Activated T-cell treated with anti-CD3 and anti-CD28 coated beads for 24 hours (primary cell): ENCODE measurements at regions not wholly inside any gene's neighbourhood (a gene's known extent, or its start where the extent isn't known, plus 50 kb on each side); places are given as distances from the start of the nearest gene placed in this dataset.

ENCODE experiments used
- DNase-seq: peaks from one replicate; pipeline ENCODE4 v3.0.0-alpha.2; 2020; ENCODE audit warnings: low read depth

GRCh38 chr6:14715076-14715475 lies 530.8 kb upstream of the JARID2 start:
- DNase-seq = no peak

GRCh38 chr6:14716499-14717146 lies 529.2 kb upstream of the JARID2 start:
- DNase-seq = no peak

- DNase-seq = no peak
Observed at GRCh38 chr6:14717307-14717706, 528.6 kb upstream of the JARID2 start.

DNA sequence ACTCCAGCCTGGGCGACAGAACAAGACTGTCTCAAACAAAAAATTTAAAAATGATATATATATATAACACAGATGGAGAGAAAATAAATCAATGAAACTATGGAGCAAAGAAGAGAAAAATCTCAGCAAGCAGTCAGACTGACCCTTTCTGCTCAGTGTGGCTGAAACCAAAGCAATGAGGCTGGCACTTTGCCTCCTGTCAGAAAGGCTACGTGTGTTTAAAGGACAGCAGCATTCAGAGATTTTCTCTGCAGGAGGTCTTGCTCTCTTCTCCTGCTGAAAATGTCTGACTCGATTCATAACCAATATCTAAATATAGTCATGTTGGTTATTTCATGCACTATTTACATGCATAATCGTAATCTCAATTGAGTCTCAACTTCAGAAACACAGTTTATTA lies 527.0 kb upstream of the JARID2 start:
- no peak for DNase-seq

DNA sequence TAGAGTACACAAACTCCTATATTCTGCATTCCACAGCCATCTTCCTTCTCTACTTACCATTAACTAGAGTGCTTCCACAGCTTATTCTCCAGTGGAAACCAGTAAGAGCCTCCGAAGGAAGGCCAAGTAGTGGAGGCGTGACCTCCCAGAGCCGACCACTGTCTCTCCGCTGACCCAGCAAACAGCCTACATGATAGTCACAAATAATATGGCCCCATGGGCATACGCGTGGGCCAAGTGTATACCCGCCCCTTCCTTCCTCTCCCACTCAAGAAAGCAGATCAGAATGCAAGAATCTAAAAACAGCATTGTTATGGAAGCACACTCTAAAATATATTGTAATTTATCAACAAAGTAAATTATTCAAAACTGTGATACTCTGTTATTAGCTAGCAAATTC lies 526.6 kb upstream of the JARID2 start:
- DNase-seq = no peak

GRCh38 chr6:14720411-14721102 lies 525.3 kb upstream of the JARID2 start:
- no peak for DNase-seq

- no peak for DNase-seq
Observed at GRCh38 chr6:14721103-14721758, 524.6 kb upstream of the JARID2 start.

GRCh38 chr6:14722001-14722562 lies 523.8 kb upstream of the JARID2 start:
- DNase-seq = no peak

GRCh38 chr6:14722704-14723103 lies 523.2 kb upstream of the JARID2 start:
- DNase-seq = no peak

DNA sequence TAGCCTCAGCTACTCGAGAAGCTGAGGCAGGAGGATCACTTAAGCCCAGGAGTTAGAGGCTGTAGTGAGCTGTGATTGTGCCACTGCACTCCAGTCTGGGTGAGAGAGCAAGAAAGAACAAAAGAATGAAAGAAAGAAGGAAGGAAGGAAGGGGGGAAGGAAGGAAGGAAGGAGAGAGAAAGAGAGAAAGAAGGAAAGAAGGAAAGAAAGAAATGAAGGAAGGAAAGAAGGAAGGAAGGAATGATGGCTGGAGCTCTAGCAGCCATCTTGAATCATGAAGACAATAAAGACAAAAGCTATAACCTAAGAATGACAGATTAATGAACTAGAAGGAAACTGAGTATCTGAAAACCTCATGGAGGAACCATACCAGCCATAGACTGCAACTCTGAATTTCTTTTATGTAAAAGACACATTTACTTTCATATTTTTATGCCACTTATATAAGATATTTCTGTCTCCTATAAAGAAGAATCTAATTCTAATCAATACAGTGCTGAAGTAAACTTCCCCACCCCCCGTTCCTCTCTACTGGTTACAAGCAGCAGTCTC lies 522.3 kb upstream of the JARID2 start:
- DNase-seq = no peak

GRCh38 chr6:14724549-14724948 lies 521.3 kb upstream of the JARID2 start:
- DNase-seq = no peak

- no peak for DNase-seq
Observed at GRCh38 chr6:14726816-14727493, 518.9 kb upstream of the JARID2 start.

DNA sequence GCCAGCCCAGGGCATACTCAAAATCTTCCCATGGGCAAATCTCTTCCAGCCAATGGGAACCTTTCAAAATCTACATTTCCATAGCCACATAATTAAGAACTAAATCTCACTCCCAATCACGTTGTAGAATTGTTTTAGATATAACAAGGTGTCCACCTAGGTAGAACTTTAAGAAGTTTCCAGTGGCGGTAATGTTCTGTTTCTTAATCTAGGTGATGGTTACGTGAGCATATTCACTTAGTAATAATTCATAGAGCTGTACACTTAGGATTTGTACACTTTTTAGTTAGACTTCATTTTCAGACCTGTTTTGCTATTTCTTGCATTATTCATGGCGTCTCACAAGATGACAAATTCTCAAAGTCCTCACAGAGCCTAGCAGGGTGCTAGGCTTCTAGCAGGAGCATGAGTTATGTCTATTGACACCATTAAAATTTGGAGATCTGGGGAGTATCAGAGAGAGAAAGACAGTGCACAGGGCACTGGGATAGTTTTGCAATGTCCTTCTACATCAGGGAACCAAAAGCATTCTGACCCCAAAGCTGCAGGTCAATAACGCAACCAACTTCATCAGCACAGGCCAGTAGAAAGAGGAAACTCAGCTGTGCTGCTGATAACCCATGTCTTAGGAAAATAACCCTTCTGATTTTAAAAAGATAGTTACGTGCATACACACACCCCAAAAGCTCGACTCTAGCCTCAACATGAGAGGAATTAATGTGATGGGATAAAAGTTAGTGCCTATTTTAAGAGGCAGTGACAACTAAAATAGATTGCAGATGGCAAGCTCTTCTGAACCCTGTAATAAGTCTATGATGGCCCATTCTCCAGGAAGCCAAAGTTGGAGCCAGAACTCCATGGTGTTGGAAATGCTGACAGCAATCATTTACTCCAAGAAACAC lies 518.1 kb upstream of the JARID2 start:
- no peak for DNase-seq

DNA sequence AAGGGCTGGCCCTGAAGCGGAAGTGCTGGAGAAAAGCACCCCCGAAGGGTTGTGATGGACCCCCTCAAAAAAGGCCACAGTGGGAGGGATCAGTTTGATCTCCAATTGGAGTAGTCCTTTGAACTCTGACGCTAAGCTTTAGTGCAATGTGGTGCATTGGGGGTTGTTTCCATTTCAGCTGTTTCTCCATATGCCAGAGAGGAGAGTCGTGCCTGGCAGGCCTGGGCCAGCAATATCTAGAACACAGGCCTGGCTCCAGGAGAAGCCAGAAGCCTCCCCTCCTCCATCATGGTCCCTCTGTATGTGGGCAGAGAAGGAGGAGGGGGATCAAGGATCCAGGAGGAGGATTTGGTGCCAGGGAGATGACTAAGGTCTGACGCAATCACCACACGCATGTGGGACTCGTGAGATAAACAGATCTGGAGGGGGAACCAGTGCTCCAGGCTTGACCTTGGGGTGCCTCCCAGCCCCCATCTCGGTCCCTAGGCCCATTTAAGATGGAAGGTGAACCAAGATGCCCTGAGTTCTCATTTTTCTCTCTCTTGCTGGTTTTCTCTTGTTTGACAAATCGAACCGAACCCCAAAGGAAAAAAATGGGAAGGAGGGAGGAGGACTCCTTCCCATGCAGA lies 517.4 kb upstream of the JARID2 start:
- DNase-seq = no peak

DNA sequence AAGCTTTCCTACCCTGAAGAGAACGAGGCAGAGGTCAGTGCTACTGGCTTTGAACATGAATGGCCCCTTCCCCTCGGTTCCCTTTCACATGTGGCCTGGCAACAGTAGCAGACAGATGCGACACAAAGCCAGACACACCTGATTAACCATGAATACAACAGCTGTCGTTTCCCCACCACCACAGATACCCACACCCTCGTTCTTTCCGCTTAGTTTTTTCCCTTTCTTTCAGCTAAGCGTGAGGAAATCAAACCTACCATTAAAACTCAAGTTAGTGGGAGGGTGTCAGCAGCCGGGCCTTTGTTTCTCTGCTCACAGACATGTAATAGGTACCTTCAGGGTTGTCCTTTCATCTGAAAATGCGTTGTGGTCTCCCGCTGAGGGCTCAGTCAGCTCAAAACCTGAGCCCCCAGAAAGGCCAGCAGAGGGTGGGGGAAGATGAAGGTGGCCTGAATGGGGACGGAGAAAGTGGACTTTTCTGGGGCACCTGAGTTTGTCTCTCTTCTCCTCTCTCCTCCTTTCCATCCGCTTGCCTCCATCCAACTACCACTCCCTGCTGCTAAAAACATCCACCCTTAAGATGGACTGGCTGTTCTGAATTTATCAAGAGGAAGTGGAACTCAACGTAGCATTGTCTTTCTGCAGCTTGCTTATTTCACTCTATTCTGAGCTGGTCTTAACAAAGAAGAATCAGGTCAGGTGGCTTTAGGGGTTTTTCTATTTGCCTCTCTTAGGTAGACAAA lies 516.6 kb upstream of the JARID2 start:
- no peak for DNase-seq

- no peak for DNase-seq
Observed at GRCh38 chr6:14730654-14731053, 515.2 kb upstream of the JARID2 start.

DNA sequence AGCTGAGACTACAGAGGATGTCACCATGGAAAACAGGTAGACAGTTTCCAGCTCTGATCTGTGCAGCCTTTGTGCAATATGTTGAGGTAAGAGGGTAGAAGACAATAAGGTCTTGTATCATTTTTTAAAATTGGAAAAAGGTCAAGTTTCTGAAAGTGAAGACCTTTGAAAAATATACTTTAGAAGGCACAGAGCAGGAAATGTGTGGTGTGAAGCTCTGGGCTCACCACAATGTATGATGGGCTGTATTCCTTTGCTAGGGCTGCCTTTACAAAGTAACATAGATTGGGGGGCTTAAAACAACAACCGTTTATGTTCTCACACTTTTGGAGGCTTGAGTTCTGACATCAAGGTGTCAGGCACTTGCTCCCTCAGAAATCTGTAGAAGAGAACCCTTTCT lies 514.3 kb upstream of the JARID2 start:
- DNase-seq = no peak

DNA sequence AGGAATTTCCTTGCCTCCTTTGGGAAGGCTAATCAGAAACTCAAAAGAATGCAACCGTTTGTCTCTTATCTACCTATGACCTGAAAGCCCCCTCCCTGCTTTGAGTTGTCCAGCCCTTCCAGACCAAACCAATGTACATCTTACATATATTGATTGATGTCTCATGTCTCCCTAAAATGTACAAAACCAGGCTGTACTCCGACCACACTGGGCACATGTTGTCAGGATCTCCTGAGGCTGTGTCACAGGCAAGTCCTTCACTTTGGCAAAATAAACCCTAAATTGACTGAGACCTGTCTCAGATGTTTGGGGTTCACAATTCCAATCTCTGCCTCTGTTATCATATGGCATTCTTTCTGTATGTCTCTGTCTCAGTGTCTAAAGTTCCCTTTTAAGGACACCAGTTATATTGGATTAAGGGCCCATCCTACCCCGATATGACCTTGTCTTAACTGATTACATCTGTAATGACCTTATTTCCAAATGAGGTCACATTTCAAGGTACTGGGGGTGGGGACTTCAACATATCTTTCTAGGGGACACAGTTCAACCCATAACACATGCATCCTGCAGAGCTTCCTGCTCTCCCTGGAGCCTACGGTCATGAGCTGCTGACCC lies 513.5 kb upstream of the JARID2 start:
- DNase-seq = no peak
